OCI-LY1 (cell line): ENCODE measurements at regions not wholly inside any gene's neighbourhood (a gene's known extent, or its start where the extent isn't known, plus 50 kb on each side); places are given as distances from the start of the nearest gene placed in this dataset.

ENCODE experiments used
- H2AFZ ChIP-seq: fragments of 200-600 bp; sonication (generic), shearing (Covaris generic); 2 replicates; pipeline ENCODE4 v1.6.0; 2014; ENCODE audit warnings: antibody characterized with exemption, mild to moderate bottlenecking, low read length
- H3F3A ChIP-seq: fragments of 200-600 bp; sonication (generic), shearing (Covaris generic); 2 replicates; pipeline ENCODE4 v1.6.0; 2014; ENCODE audit warnings: mild to moderate bottlenecking, antibody characterized with exemption, low read length, moderate library complexity; ENCODE audit not compliant: insufficient read depth
- H3K27ac ChIP-seq: fragments of 200-600 bp; sonication (generic); 2 replicates; pipeline ENCODE4 v1.5.1; 2014; ENCODE audit warnings: low read length, mixed run types, mild to moderate bottlenecking, low read depth; ENCODE audit not compliant: poor library complexity, severe bottlenecking
- H3K27me3 ChIP-seq: fragments of 200-600 bp; sonication (generic); 2 replicates; pipeline ENCODE4 v1.6.0; 2014; ENCODE audit warnings: antibody characterized with exemption, mild to moderate bottlenecking, low read length, moderate library complexity; ENCODE audit not compliant: insufficient read depth
- H3K36me3 ChIP-seq: fragments of 200-600 bp; sonication (generic); 2 replicates; pipeline ENCODE4 v1.6.1; 2014; ENCODE audit warnings: mild to moderate bottlenecking, antibody characterized with exemption, low read length, moderate library complexity, mixed read lengths; ENCODE audit not compliant: insufficient read depth
- H3K4me1 ChIP-seq: fragments of 200-600 bp; sonication (generic); 2 replicates; pipeline ENCODE4 v1.5.1; 2014; ENCODE audit warnings: mild to moderate bottlenecking, low read length, moderate library complexity; ENCODE audit not compliant: insufficient read depth, severe bottlenecking
- H3K4me2 ChIP-seq: fragments of 200-600 bp; sonication (generic), shearing (Covaris generic); 2 replicates; pipeline ENCODE4 v1.6.1; 2014; ENCODE audit warnings: low read length
- H3K4me3 ChIP-seq: fragments of 200-600 bp; sonication (generic); 2 replicates; pipeline ENCODE4 v1.5.1; 2014; ENCODE audit warnings: low read length, low read depth, mild to moderate bottlenecking, mixed read lengths; ENCODE audit not compliant: poor library complexity, severe bottlenecking
- H3K79me2 ChIP-seq: fragments of 200-600 bp; shearing (Covaris generic); 2 replicates; pipeline ENCODE4 v1.6.1; 2016; ENCODE audit warnings: mixed run types, low read length, mixed read lengths; ENCODE audit not compliant: insufficient read depth
- H3K9ac ChIP-seq: fragments of 200-600 bp; sonication (generic), shearing (Covaris generic); 2 replicates; pipeline ENCODE4 v1.6.1; 2014; ENCODE audit warnings: mild to moderate bottlenecking, low read length, mixed read lengths
- H3K9me2 ChIP-seq: fragments of 200-600 bp; sonication (generic), shearing (Covaris generic); 2 replicates; pipeline ENCODE4 v1.6.1; 2014; ENCODE audit warnings: low read depth, mild to moderate bottlenecking, low read length, mixed read lengths
- H3K9me3 ChIP-seq: fragments of 200-600 bp; shearing (Covaris generic); 2 replicates; pipeline ENCODE4 v1.6.1; 2014; ENCODE audit warnings: low read length, mixed read lengths
- H4K20me1 ChIP-seq: fragments of 200-600 bp; sonication (generic), shearing (Covaris generic); 2 replicates; pipeline ENCODE4 v1.6.0; 2016; ENCODE audit warnings: mild to moderate bottlenecking, low read length; ENCODE audit not compliant: insufficient read depth
- CTCF ChIP-seq: fragments of 200-600 bp; sonication (generic), shearing (Covaris generic); IDR thresholded peaks from 2 replicates; pipeline ENCODE4 v1.5.1; 2017; ENCODE audit warnings: mild to moderate bottlenecking, antibody characterized with exemption, low read length, moderate library complexity, mixed read lengths
- EZH2 ChIP-seq: fragments of 200-600 bp; sonication (generic), shearing (Covaris generic); IDR thresholded peaks from 2 replicates; pipeline ENCODE4 v1.8.0; 2017; ENCODE audit warnings: borderline replicate concordance, mixed run types, mild to moderate bottlenecking, antibody characterized with exemption, low read length, moderate library complexity, mixed read lengths

- no peaks in the 10 kb centered on the region for H3K36me3 ChIP-seq
- no peak overlapping the region for H3K4me2 ChIP-seq
- H2AFZ ChIP-seq, result no peak overlapping the region
- no peaks in the 10 kb centered on the region for H3K4me1 ChIP-seq
- H4K20me1 ChIP-seq, result no peaks in the 10 kb centered on the region
- H3F3A ChIP-seq, result no peaks in the 10 kb centered on the region
- no peaks in the 10 kb centered on the region for H3K79me2 ChIP-seq
- H3K27me3 ChIP-seq, result no peaks in the 10 kb centered on the region
- H3K9me2 ChIP-seq, result no peaks in the 10 kb centered on the region
- no peak overlapping the region for H3K9ac ChIP-seq
- no peak overlapping the region for H3K27ac ChIP-seq
- no peak for TF ChIP-seq EZH2
- no peak for TF ChIP-seq CTCF
- no peak overlapping the region for H3K4me3 ChIP-seq
- no peaks in the 10 kb centered on the region for H3K9me3 ChIP-seq
Observed at GRCh38 chr2:35067420-35067819, 1288.2 kb upstream of the CRIM1 start.

- H4K20me1 ChIP-seq, result no peaks in the 10 kb centered on the region
- H3K79me2 ChIP-seq, result no peaks in the 10 kb centered on the region
- no peak overlapping the region for H3K4me3 ChIP-seq
- H3K9me2 ChIP-seq, result no peaks in the 10 kb centered on the region
- no peaks in the 10 kb centered on the region for H3K4me1 ChIP-seq
- no peak overlapping the region for H3K27ac ChIP-seq
- H3K9ac ChIP-seq, result no peak overlapping the region
- H3K4me2 ChIP-seq, result no peak overlapping the region
- no peaks in the 10 kb centered on the region for H3K9me3 ChIP-seq
- H3K36me3 ChIP-seq, result no peaks in the 10 kb centered on the region
- no peaks in the 10 kb centered on the region for H3K27me3 ChIP-seq
- no peak overlapping the region for H2AFZ ChIP-seq
- TF ChIP-seq CTCF, result no peak
- TF ChIP-seq EZH2, result no peak
- H3F3A ChIP-seq, result no peaks in the 10 kb centered on the region
Observed at GRCh38 chr2:35063836-35064235, 1291.7 kb upstream of the CRIM1 start.

- Histone ChIP-seq H3K9me2 (no peaks in the 10 kb centered on the region), H3K27ac (no peak overlapping the region), H3K9ac (no peak overlapping the region), H3K4me1 (no peaks in the 10 kb centered on the region), H3K4me3 (no peak overlapping the region), H3K79me2 (no peaks in the 10 kb centered on the region), H4K20me1 (no peaks in the 10 kb centered on the region), H3K9me3 (no peaks in the 10 kb centered on the region), H3F3A (no peaks in the 10 kb centered on the region), H3K4me2 (no peak overlapping the region), H2AFZ (no peak overlapping the region), H3K36me3 (no peaks in the 10 kb centered on the region), H3K27me3 (no peaks in the 10 kb centered on the region)
- TF ChIP-seq EZH2, result no peak
- peak; percentile 55 for TF ChIP-seq CTCF
Observed at GRCh38 chr2:35035883-35036282, 1319.7 kb upstream of the CRIM1 start.
